WTC11 (cell line): ENCODE measurements at regions not wholly inside any gene's neighbourhood (a gene's known extent, or its start where the extent isn't known, plus 50 kb on each side); places are given as distances from the start of the nearest gene placed in this dataset.

Experiments
- ATAC-seq: fragments of 200-7000 bp; cut with Tn5 transposase; 2 replicates; pipeline ENCODE4 v1.10.0; 2021; ENCODE audit warnings: mild to moderate bottlenecking, moderate library complexity
- CTCF ChIA-PET: fragments of 300-600 bp; sonication (Branson Sonifier 250); formaldehyde crosslinking; loops from one replicate; lab custom pipeline; 2021; ENCODE audit warnings: antibody characterized with exemption; lab: Charles Lee
- POLR2A ChIA-PET: fragments of 350-600 bp; sonication (Branson Sonifier 250); formaldehyde crosslinking; loops from one replicate; lab custom pipeline; 2021; ENCODE audit warnings: antibody characterized with exemption; lab: Charles Lee
- DNase-seq: peaks from one replicate; pipeline ENCODE4 v3.0.0; 2021; ENCODE audit warnings: low spot score
- H3K27ac Mint-ChIP-seq: 2 replicates; pipeline ENCODE4 v1.8.0; 2021; ENCODE audit warnings: mixed read lengths
- H3K27me3 Mint-ChIP-seq: 2 replicates; pipeline ENCODE4 v1.8.0; 2021; ENCODE audit warnings: low read depth, mild to moderate bottlenecking, moderate library complexity, mixed read lengths
- H3K36me3 Mint-ChIP-seq: 2 replicates; pipeline ENCODE4 v1.8.0; 2021; ENCODE audit warnings: mixed read lengths
- H3K4me1 Mint-ChIP-seq: 2 replicates; pipeline ENCODE4 v1.8.0; 2022; ENCODE audit warnings: mixed read lengths
- H3K4me3 Mint-ChIP-seq: 2 replicates; pipeline ENCODE4 v1.8.0; 2021; ENCODE audit warnings: mild to moderate bottlenecking, moderate library complexity, mixed read lengths
- H3K9me3 Mint-ChIP-seq: 2 replicates; pipeline ENCODE4 v1.8.0; 2021; ENCODE audit warnings: mixed read lengths
- EMX1 ChIP-seq: fragments of 250-450 bp; sonication (Bioruptor Pico); IDR thresholded peaks from 2 replicates; pipeline ENCODE4 v1.8.0; 2021; ENCODE audit warnings: mild to moderate bottlenecking
- GABPB1 ChIP-seq: sonication (generic); formaldehyde crosslinking; IDR thresholded peaks from 2 replicates; pipeline ENCODE4 v1.8.1; 2023; ENCODE audit warnings: mild to moderate bottlenecking, missing genetic modification reagents
- GRHL2 ChIP-seq: fragments of 250-450 bp; sonication (Bioruptor Pico); IDR thresholded peaks from 2 replicates; pipeline ENCODE4 v1.8.0; 2022; ENCODE audit warnings: mild to moderate bottlenecking, moderate library complexity; ENCODE audit not compliant: insufficient replicate concordance, severe bottlenecking
- GTF2I ChIP-seq: fragments of 250-450 bp; sonication (Bioruptor Pico); conservative IDR thresholded peaks from 2 replicates; pipeline ENCODE4 v1.4.0; 2021; ENCODE audit warnings: mild to moderate bottlenecking
- IRF2 ChIP-seq: sonication (generic); formaldehyde crosslinking; IDR thresholded peaks from 2 replicates; pipeline ENCODE4 v1.8.0; 2022; ENCODE audit warnings: low read depth, missing genetic modification reagents, borderline replicate concordance
- KAT7 ChIP-seq: sonication (generic); formaldehyde crosslinking; IDR thresholded peaks from 2 replicates; pipeline ENCODE4 v1.8.1; 2023; ENCODE audit warnings: missing genetic modification reagents, mild to moderate bottlenecking, borderline replicate concordance
- NFE2L1 ChIP-seq: sonication (generic); formaldehyde crosslinking; IDR thresholded peaks from 2 replicates; pipeline ENCODE4 v1.8.1; 2023; ENCODE audit warnings: missing genetic modification reagents
- OVOL2 ChIP-seq: fragments of 250-450 bp; sonication (Bioruptor Pico); IDR thresholded peaks from 2 replicates; pipeline ENCODE4 v1.9.0; 2021; ENCODE audit warnings: mild to moderate bottlenecking, borderline replicate concordance
- RELA ChIP-seq: sonication (generic); formaldehyde crosslinking; IDR thresholded peaks from 2 replicates; pipeline ENCODE4 v1.8.1; 2022; ENCODE audit warnings: missing genetic modification reagents, mild to moderate bottlenecking, borderline replicate concordance
- TEAD4 ChIP-seq: sonication (generic); formaldehyde crosslinking; IDR thresholded peaks from 2 replicates; pipeline ENCODE4 v1.8.0; 2022; ENCODE audit warnings: mild to moderate bottlenecking, missing genetic modification reagents
- TP53 ChIP-seq: sonication (generic); formaldehyde crosslinking; IDR thresholded peaks from 2 replicates; pipeline ENCODE4 v1.8.1; 2023; ENCODE audit warnings: mild to moderate bottlenecking, missing genetic modification reagents
- ZNF121 ChIP-seq: sonication (generic); formaldehyde crosslinking; IDR thresholded peaks from 2 replicates; pipeline ENCODE4 v1.8.0; 2023; ENCODE audit warnings: missing genetic modification reagents
- ZNF263 ChIP-seq: sonication (generic); formaldehyde crosslinking; IDR thresholded peaks from 2 replicates; pipeline ENCODE4 v1.8.1; 2022; ENCODE audit warnings: low read depth, mild to moderate bottlenecking, moderate library complexity, missing genetic modification reagents
- ZNF423 ChIP-seq: fragments of 250-450 bp; sonication (Bioruptor Pico); IDR thresholded peaks from 2 replicates; pipeline ENCODE4 v2.1.2; 2022; ENCODE audit warnings: mild to moderate bottlenecking, moderate library complexity
- TF ChIP-seq, protein P1 (sequence below): sonication (generic); formaldehyde crosslinking; IDR thresholded peaks from 2 replicates; pipeline ENCODE4 v1.8.1; 2023; ENCODE audit warnings: mild to moderate bottlenecking, missing genetic modification reagents
- TF ChIP-seq, protein P2 (sequence below): sonication (generic); formaldehyde crosslinking; IDR thresholded peaks from 2 replicates; pipeline ENCODE4 v1.8.0; 2022; ENCODE audit warnings: mild to moderate bottlenecking, missing genetic modification reagents
- TF ChIP-seq, protein P3 (sequence below): sonication (generic); formaldehyde crosslinking; IDR thresholded peaks from 2 replicates; pipeline ENCODE4 v1.8.0; 2023; ENCODE audit warnings: missing genetic modification reagents
- TF ChIP-seq, protein P4 (sequence below): fragments of 250-450 bp; sonication (Bioruptor Pico); conservative IDR thresholded peaks from 2 replicates; pipeline ENCODE4 v1.9.0; 2021; ENCODE audit warnings: mild to moderate bottlenecking
- TF ChIP-seq, protein P5 (sequence below): fragments of 250-450 bp; sonication (Bioruptor Pico); IDR thresholded peaks from 2 replicates; pipeline ENCODE4 v1.9.0; 2021; ENCODE audit warnings: mild to moderate bottlenecking

DNA sequence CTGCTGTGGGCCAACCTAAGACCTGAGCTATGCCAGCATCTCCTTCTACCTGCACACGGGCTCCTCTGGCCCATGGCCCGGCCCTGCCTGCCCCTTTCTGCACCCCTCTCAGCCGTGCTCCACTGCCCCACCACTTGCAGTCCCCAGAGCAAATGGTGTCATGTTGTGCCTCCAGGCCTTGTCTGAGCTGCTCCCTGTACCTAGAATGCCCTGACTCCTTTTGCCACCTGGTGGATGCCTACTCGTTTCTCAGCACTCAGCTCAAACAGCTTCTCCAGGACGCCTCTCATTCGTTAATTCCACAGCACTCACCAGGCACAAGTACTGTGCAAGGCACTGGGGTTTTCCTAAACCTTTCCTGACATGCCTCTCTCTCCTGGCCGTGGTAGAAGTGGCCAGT, 63.2 kb upstream of the PNMA1 start (continued):
- TF ChIP-seq, protein P1, sequence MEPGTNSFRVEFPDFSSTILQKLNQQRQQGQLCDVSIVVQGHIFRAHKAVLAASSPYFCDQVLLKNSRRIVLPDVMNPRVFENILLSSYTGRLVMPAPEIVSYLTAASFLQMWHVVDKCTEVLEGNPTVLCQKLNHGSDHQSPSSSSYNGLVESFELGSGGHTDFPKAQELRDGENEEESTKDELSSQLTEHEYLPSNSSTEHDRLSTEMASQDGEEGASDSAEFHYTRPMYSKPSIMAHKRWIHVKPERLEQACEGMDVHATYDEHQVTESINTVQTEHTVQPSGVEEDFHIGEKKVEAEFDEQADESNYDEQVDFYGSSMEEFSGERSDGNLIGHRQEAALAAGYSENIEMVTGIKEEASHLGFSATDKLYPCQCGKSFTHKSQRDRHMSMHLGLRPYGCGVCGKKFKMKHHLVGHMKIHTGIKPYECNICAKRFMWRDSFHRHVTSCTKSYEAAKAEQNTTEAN (CRISPR knock-in tag), result no peak
- TF ChIP-seq ZNF423 (CRISPR knock-in tag) (no peak), GTF2I (no peak), EMX1 (CRISPR knock-in tag) (no peak), TEAD4 (no peak), TP53 (CRISPR knock-in tag) (no peak), ZNF263 (CRISPR knock-in tag) (no peak), KAT7 (CRISPR knock-in tag) (no peak), IRF2 (no peak), GRHL2 (CRISPR knock-in tag) (no peak)
- TF ChIP-seq, protein P2, sequence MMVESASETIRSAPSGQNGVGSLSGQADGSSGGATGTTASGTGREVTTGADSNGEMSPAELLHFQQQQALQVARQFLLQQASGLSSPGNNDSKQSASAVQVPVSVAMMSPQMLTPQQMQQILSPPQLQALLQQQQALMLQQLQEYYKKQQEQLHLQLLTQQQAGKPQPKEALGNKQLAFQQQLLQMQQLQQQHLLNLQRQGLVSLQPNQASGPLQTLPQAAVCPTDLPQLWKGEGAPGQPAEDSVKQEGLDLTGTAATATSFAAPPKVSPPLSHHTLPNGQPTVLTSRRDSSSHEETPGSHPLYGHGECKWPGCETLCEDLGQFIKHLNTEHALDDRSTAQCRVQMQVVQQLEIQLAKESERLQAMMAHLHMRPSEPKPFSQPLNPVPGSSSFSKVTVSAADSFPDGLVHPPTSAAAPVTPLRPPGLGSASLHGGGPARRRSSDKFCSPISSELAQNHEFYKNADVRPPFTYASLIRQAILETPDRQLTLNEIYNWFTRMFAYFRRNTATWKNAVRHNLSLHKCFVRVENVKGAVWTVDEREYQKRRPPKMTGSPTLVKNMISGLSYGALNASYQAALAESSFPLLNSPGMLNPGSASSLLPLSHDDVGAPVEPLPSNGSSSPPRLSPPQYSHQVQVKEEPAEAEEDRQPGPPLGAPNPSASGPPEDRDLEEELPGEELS (CRISPR knock-in tag), result no peak
- TF ChIP-seq, protein P3, sequence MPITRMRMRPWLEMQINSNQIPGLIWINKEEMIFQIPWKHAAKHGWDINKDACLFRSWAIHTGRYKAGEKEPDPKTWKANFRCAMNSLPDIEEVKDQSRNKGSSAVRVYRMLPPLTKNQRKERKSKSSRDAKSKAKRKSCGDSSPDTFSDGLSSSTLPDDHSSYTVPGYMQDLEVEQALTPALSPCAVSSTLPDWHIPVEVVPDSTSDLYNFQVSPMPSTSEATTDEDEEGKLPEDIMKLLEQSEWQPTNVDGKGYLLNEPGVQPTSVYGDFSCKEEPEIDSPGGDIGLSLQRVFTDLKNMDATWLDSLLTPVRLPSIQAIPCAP (CRISPR knock-in tag), result no peak

DNA sequence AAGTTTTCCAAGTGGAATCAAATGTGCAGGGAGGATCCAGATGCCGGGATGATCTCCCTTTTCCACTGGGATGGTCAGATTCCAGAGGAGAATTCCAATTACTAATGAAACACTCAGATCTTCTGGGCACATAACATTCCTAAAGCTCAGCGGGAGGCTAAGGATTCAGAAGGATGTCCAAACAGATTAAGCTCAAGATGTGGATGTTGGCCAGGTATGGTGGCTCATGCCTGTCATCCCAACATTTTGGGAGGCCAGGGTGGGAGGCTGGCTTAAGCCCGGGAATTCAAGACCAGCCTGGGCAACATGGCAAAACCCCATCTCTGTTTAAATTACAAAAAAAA, 62.0 kb upstream of the PNMA1 start:
- Mint-ChIP-seq H3K27me3 (peaks cover 12% of the 10 kb centered on the region), H3K36me3 (peaks cover 2% of the 10 kb centered on the region; the same call in 1 of the 2 replicates), H3K27ac (no peak overlapping the region), H3K9me3 (no peaks in the 10 kb centered on the region), H3K4me3 (no peak overlapping the region), H3K4me1 (peaks cover 29% of the 10 kb centered on the region)
- no peak for ATAC-seq
- CTCF ChIA-PET, result interaction anchor here (1.2 to 3.7 kb wide), 5 partner anchors 10 to 47 kb away, joined by 3 to 51 read pairs (median 14); a partner anchor contains a TSS
- POLR2A ChIA-PET, result interaction anchor here (0.8 kb wide), 1 partner anchor 51 kb away, joined by 5 read pairs; no protein-coding TSS in a partner anchor
- no peak for DNase-seq
- TF ChIP-seq RELA (CRISPR knock-in tag) (no peak), OVOL2 (CRISPR knock-in tag) (no peak), GABPB1 (CRISPR knock-in tag) (no peak), ZNF121 (CRISPR knock-in tag) (no peak), IRF2 (no peak), NFE2L1 (CRISPR knock-in tag) (no peak)
- TF ChIP-seq, protein P4, sequence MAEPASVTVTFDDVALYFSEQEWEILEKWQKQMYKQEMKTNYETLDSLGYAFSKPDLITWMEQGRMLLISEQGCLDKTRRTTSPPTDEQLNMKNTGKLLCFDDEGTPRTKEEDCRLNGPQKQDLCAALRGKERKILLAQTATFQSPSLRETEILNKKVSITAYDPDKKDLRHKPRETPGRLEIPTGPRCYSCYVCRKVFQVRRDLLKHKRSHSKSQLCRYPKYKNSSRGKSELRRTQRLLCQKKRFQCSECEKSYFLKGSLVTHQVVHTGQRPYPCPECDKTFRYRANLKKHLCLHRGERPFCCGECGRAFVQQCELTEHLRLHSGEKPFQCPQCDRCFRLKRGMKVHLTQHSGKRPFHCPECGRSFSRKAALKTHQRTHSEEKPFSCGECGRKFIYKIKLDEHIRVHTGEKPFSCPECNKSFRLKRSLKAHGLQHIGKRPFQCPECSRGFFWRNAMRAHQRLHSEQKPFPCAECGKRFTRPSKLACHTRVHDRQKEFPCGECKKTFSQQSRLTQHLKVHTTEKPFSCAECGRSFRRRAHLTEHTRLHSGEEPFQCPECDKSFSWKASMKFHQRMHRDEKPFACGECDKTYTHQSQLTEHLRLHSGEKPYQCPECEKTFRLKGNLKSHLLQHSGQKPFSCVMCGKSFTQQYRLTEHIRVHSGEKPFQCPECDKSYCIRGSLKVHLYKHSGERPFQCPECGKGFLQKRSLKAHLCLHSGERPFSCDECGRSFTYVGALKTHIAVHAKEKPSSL (CRISPR knock-in tag), result no peak
- TF ChIP-seq, protein P5, sequence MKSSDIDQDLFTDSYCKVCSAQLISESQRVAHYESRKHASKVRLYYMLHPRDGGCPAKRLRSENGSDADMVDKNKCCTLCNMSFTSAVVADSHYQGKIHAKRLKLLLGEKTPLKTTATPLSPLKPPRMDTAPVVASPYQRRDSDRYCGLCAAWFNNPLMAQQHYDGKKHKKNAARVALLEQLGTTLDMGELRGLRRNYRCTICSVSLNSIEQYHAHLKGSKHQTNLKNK (CRISPR knock-in tag), result no peak
